Neural cell (in vitro differentiated cells): ENCODE measurements at regions not wholly inside any gene's neighbourhood (a gene's known extent, or its start where the extent isn't known, plus 50 kb on each side); places are given as distances from the start of the nearest gene placed in this dataset.

Source experiments
- H2AFZ ChIP-seq: fragments of 200-600, 300-800 bp; sonication (generic), shearing (Covaris generic); 2 replicates; pipeline ENCODE4 v1.6.0; 2014; ENCODE audit warnings: low read depth, mild to moderate bottlenecking, antibody characterized with exemption, low read length, moderate library complexity
- H3F3A ChIP-seq: fragments of 200-600 bp; shearing (Covaris generic); 2 replicates; pipeline ENCODE4 v1.6.1; 2016; ENCODE audit warnings: mild to moderate bottlenecking, moderate library complexity, mixed read lengths, antibody characterized with exemption, low read length; ENCODE audit not compliant: insufficient read depth, poor library complexity, severe bottlenecking
- H3K27ac ChIP-seq: fragments of 200-600, 300-800 bp; sonication (generic), shearing (Covaris generic); 2 replicates; pipeline ENCODE4 v1.5.1; 2014; ENCODE audit warnings: mild to moderate bottlenecking, low read length, moderate library complexity
- H3K27me3 ChIP-seq: fragments of 300-800, 200-600 bp; sonication (generic), shearing (Covaris generic); 2 replicates; pipeline ENCODE4 v1.6.0; 2014; ENCODE audit warnings: mild to moderate bottlenecking, low read depth, low read length, moderate library complexity; ENCODE audit not compliant: insufficient read depth
- H3K36me3 ChIP-seq: fragments of 300-800, 200-600 bp; sonication (generic), shearing (Covaris generic); 2 replicates; pipeline ENCODE4 v1.5.1; 2014; ENCODE audit warnings: mild to moderate bottlenecking, antibody characterized with exemption, low read length, moderate library complexity; ENCODE audit not compliant: insufficient read depth
- H3K4me2 ChIP-seq: fragments of 300-800, 200-600 bp; sonication (generic), shearing (Covaris generic); 2 replicates; pipeline ENCODE4 v1.6.0; 2014; ENCODE audit warnings: mild to moderate bottlenecking, low read length
- H3K4me3 ChIP-seq: fragments of 300-800, 200-600 bp; sonication (generic), shearing (Covaris generic); 2 replicates; pipeline ENCODE4 v1.5.1; 2014; ENCODE audit warnings: mild to moderate bottlenecking, low read length, moderate library complexity
- H3K79me2 ChIP-seq: fragments of 200-600 bp; shearing (Covaris generic); replicated peaks from 2 replicates; pipeline ENCODE4 v1.6.0; 2014; ENCODE audit warnings: mild to moderate bottlenecking, low read length, moderate library complexity; ENCODE audit not compliant: insufficient read depth
- H3K9ac ChIP-seq: fragments of 300-800, 200-600 bp; sonication (generic), shearing (Covaris generic); 2 replicates; pipeline ENCODE4 v1.6.1; 2016; ENCODE audit warnings: mild to moderate bottlenecking, low read length, mixed read lengths
- H3K9me2 ChIP-seq: fragments of 200-600 bp; shearing (Covaris generic); 2 replicates; pipeline ENCODE4 v1.6.1; 2016; ENCODE audit warnings: mild to moderate bottlenecking, low read length, mixed read lengths; ENCODE audit not compliant: insufficient read depth
- H3K9me3 ChIP-seq: fragments of 200-600, 300-800 bp; sonication (generic), shearing (Covaris generic); 2 replicates; pipeline ENCODE4 v1.6.1; 2016; ENCODE audit warnings: mild to moderate bottlenecking, mixed run types, low read length, moderate library complexity, mixed read lengths
- H4K20me1 ChIP-seq: fragments of 200-600 bp; shearing (Covaris generic); 2 replicates; pipeline ENCODE4 v1.6.1; 2016; ENCODE audit warnings: mild to moderate bottlenecking, mixed run types; ENCODE audit not compliant: insufficient read depth
- EP300 ChIP-seq: fragments of 450-650 bp; conservative IDR thresholded peaks from 2 replicates; pipeline ENCODE4 v1.6.1; 2014; ENCODE audit warnings: antibody characterized with exemption, mild to moderate bottlenecking, moderate library complexity; ENCODE audit not compliant: poor library complexity, severe bottlenecking
- EZH2 ChIP-seq: fragments of 200-600, 300-800 bp; shearing (Covaris generic), sonication (generic); IDR thresholded peaks from 2 replicates; pipeline ENCODE4 v1.6.1; 2014; ENCODE audit warnings: antibody characterized with exemption, low read length, borderline replicate concordance, mild to moderate bottlenecking; ENCODE audit not compliant: insufficient read depth, poor library complexity, severe bottlenecking
- MXI1 ChIP-seq: fragments of 450-650 bp; conservative IDR thresholded peaks from 2 replicates; pipeline ENCODE4 v1.6.1; 2014; ENCODE audit warnings: antibody characterized with exemption, mild to moderate bottlenecking; ENCODE audit not compliant: poor library complexity, severe bottlenecking
- POLR2AphosphoS5 ChIP-seq: IDR thresholded peaks from 2 replicates; pipeline ENCODE4 v1.6.1; 2012
- RAD21 ChIP-seq: fragments of 450-650 bp; conservative IDR thresholded peaks from 2 replicates; pipeline ENCODE4 v1.6.1; 2014; ENCODE audit warnings: antibody characterized with exemption, mild to moderate bottlenecking, moderate library complexity
- SMC3 ChIP-seq: fragments of 450-650 bp; conservative IDR thresholded peaks from 2 replicates; pipeline ENCODE4 v1.6.1; 2014; ENCODE audit warnings: antibody characterized with exemption, mild to moderate bottlenecking, moderate library complexity; ENCODE audit not compliant: poor library complexity
- TAF1 ChIP-seq: IDR thresholded peaks from 2 replicates; pipeline ENCODE4 v1.6.1; 2012; ENCODE audit warnings: low read depth
- TF ChIP-seq, protein P1 (sequence below): fragments of 450-650 bp; IDR thresholded peaks from 2 replicates; pipeline ENCODE4 v1.5.1; 2014; ENCODE audit warnings: antibody characterized with exemption, mild to moderate bottlenecking, moderate library complexity; ENCODE audit not compliant: poor library complexity, severe bottlenecking
- TF ChIP-seq, protein P2 (sequence below): IDR thresholded peaks from 2 replicates; pipeline ENCODE4 v1.6.1; 2012; ENCODE audit warnings: borderline replicate concordance

DNA sequence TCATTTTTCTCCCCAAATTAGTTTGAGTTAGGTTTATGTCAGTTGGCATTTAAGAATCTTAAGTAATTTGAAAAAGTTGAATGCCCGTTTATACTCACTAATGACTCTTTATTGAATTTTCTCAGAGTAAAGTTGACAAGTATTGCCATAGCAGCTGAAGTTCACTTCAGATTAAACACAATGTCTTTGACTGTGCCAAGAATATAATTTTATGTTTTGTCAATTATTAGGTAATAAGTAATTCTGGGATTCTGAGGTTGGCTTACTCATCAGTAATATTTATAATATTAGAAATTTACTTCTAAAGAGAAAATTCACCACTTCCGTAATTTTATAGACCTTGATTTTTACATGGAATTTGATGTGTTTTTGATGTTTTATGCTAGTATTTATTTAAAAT is 369.3 kb upstream of the TMPRSS15 start:
- no peak for TF ChIP-seq POLR2AphosphoS5
- TF ChIP-seq EZH2 = no peak
- no peak for TF ChIP-seq MXI1
- TF ChIP-seq EP300 = no peak
- TF ChIP-seq, protein P1, sequence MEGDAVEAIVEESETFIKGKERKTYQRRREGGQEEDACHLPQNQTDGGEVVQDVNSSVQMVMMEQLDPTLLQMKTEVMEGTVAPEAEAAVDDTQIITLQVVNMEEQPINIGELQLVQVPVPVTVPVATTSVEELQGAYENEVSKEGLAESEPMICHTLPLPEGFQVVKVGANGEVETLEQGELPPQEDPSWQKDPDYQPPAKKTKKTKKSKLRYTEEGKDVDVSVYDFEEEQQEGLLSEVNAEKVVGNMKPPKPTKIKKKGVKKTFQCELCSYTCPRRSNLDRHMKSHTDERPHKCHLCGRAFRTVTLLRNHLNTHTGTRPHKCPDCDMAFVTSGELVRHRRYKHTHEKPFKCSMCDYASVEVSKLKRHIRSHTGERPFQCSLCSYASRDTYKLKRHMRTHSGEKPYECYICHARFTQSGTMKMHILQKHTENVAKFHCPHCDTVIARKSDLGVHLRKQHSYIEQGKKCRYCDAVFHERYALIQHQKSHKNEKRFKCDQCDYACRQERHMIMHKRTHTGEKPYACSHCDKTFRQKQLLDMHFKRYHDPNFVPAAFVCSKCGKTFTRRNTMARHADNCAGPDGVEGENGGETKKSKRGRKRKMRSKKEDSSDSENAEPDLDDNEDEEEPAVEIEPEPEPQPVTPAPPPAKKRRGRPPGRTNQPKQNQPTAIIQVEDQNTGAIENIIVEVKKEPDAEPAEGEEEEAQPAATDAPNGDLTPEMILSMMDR = no peak
- no peak overlapping the region for H3K9ac ChIP-seq
- H3K27me3 ChIP-seq = no peaks in the 10 kb centered on the region
- H4K20me1 ChIP-seq = no peaks in the 10 kb centered on the region
- no peaks in the 10 kb centered on the region for H3K79me2 ChIP-seq
- no peak overlapping the region for H2AFZ ChIP-seq
- H3K9me2 ChIP-seq = no peaks in the 10 kb centered on the region
- H3F3A ChIP-seq = no peaks in the 10 kb centered on the region
- H3K27ac ChIP-seq = no peak overlapping the region
- no peaks in the 10 kb centered on the region for H3K36me3 ChIP-seq
- no peaks in the 10 kb centered on the region for H3K9me3 ChIP-seq
- no peak overlapping the region for H3K4me2 ChIP-seq
- no peak overlapping the region for H3K4me3 ChIP-seq

- no peaks in the 10 kb centered on the region for H4K20me1 ChIP-seq
- no peak overlapping the region for H3K4me3 ChIP-seq
- no peaks in the 10 kb centered on the region for H3K36me3 ChIP-seq
- H3K79me2 ChIP-seq = no peaks in the 10 kb centered on the region
- H3K4me2 ChIP-seq = no peak overlapping the region
- H2AFZ ChIP-seq = no peak overlapping the region
- no peaks in the 10 kb centered on the region for H3K9me2 ChIP-seq
- H3K27ac ChIP-seq = no peak overlapping the region
- no peaks in the 10 kb centered on the region for H3K27me3 ChIP-seq
- H3F3A ChIP-seq = no peaks in the 10 kb centered on the region
- TF ChIP-seq, protein P1 = no peak
- no peak for TF ChIP-seq TAF1
- TF ChIP-seq, protein P2, sequence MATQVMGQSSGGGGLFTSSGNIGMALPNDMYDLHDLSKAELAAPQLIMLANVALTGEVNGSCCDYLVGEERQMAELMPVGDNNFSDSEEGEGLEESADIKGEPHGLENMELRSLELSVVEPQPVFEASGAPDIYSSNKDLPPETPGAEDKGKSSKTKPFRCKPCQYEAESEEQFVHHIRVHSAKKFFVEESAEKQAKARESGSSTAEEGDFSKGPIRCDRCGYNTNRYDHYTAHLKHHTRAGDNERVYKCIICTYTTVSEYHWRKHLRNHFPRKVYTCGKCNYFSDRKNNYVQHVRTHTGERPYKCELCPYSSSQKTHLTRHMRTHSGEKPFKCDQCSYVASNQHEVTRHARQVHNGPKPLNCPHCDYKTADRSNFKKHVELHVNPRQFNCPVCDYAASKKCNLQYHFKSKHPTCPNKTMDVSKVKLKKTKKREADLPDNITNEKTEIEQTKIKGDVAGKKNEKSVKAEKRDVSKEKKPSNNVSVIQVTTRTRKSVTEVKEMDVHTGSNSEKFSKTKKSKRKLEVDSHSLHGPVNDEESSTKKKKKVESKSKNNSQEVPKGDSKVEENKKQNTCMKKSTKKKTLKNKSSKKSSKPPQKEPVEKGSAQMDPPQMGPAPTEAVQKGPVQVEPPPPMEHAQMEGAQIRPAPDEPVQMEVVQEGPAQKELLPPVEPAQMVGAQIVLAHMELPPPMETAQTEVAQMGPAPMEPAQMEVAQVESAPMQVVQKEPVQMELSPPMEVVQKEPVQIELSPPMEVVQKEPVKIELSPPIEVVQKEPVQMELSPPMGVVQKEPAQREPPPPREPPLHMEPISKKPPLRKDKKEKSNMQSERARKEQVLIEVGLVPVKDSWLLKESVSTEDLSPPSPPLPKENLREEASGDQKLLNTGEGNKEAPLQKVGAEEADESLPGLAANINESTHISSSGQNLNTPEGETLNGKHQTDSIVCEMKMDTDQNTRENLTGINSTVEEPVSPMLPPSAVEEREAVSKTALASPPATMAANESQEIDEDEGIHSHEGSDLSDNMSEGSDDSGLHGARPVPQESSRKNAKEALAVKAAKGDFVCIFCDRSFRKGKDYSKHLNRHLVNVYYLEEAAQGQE = no peak
- no peak for TF ChIP-seq POLR2AphosphoS5
- no peak for TF ChIP-seq EP300
- TF ChIP-seq MXI1 = no peak
- no peak for TF ChIP-seq SMC3
- no peak for TF ChIP-seq EZH2
- TF ChIP-seq RAD21 = no peak
- H3K9ac ChIP-seq = no peak overlapping the region
- no peaks in the 10 kb centered on the region for H3K9me3 ChIP-seq
Measured at GRCh38 chr21:18776936-18777335, 373.4 kb upstream of the TMPRSS15 start.
